ENCODE measurements at regions not wholly inside any gene's neighbourhood (a gene's known extent, or its start where the extent isn't known, plus 50 kb on each side); places are given as distances from the start of the nearest gene placed in this dataset.

- no peak for DNase-seq (ENCODE audit: extremely low spot score)
- CTCF ChIA-PET = interaction anchor here (2.0 kb wide), 1 partner anchor 13 kb away, joined by 6 read pairs; no protein-coding TSS in a partner anchor
- no peak for TF ChIP-seq SUZ12 (IDR thresholded peaks at IDR 0.05)
- POLR2A ChIA-PET = no interaction called here
Observed at GRCh38 chr1:228977307-228977706, 242.0 kb downstream of the RHOU start.

GRCh38 chr1:228977741-228978140 lies 242.5 kb downstream of the RHOU start:
- ChIA-PET CTCF (interaction anchor here (2.0 kb wide), 1 partner anchor 14 kb away, joined by 6 read pairs; no protein-coding TSS in a partner anchor), POLR2A (no interaction called here)
- no peak for DNase-seq (ENCODE audit: extremely low spot score)
- TF ChIP-seq ARNT (IDR thresholded peaks at IDR 0.05) = no peak
- TF ChIP-seq CTBP1 (IDR thresholded peaks at IDR 0.05; ENCODE audit: borderline replicate concordance) = 0 out of 2 replicates have a peak, but pooled peaks have one; percentile 6
- TF ChIP-seq FOXK2 (IDR thresholded peaks at IDR 0.05) = no peak
- TF ChIP-seq TARDBP (IDR thresholded peaks at IDR 0.05) = no peak; the same call in 1 of the 2 replicates

- ChIA-PET CTCF (interaction anchor here (0.9 to 2.0 kb wide), 2 partner anchors 9 to 15 kb away, joined by 3 to 6 read pairs; no protein-coding TSS in a partner anchor), POLR2A (no interaction called here)
- TF ChIP-seq HDGF (IDR thresholded peaks at IDR 0.05; ENCODE audit: borderline replicate concordance) = no peak
- no peak for TF ChIP-seq ARNT (IDR thresholded peaks at IDR 0.05)
- no peak for TF ChIP-seq BHLHE40 (IDR thresholded peaks at IDR 0.05; ENCODE audit: borderline replicate concordance)
- TF ChIP-seq SUZ12 (IDR thresholded peaks at IDR 0.05) = no peak
- no peak for TF ChIP-seq L3MBTL2 (conservative IDR thresholded peaks at IDR 0.05)
- no peak for TF ChIP-seq ELF4 (IDR thresholded peaks at IDR 0.05)
- no peak for TF ChIP-seq NFRKB (IDR thresholded peaks at IDR 0.05)
- no peak for TF ChIP-seq TARDBP (IDR thresholded peaks at IDR 0.05)
- TF ChIP-seq PKNOX1 (IDR thresholded peaks at IDR 0.05) = no peak
- TF ChIP-seq FOXK2 (IDR thresholded peaks at IDR 0.05) = no peak
- no peak for TF ChIP-seq SP1 (IDR thresholded peaks at IDR 0.05)
- no peak for TF ChIP-seq LEF1 (IDR thresholded peaks at IDR 0.05; ENCODE audit: borderline replicate concordance)
- no peak for DNase-seq (ENCODE audit: extremely low spot score)
Observed at GRCh38 chr1:228978484-228979324, 243.4 kb downstream of the RHOU start.

- no peak for DNase-seq (ENCODE audit: extremely low spot score)
- POLR2A ChIA-PET = no interaction called here
- CTCF ChIA-PET = interaction anchor here (0.9 to 2.0 kb wide), 2 partner anchors 9 to 16 kb away, joined by 3 to 6 read pairs; no protein-coding TSS in a partner anchor
- TF ChIP-seq BHLHE40 (IDR thresholded peaks at IDR 0.05; ENCODE audit: borderline replicate concordance) (no peak), HDGF (IDR thresholded peaks at IDR 0.05; ENCODE audit: borderline replicate concordance) (no peak), ELF4 (IDR thresholded peaks at IDR 0.05) (no peak), ZNF384 (IDR thresholded peaks at IDR 0.05) (no peak)
Observed at GRCh38 chr1:228979325-228979699, 244.0 kb downstream of the RHOU start.

GRCh38 chr1:228979774-228980173 lies 244.5 kb downstream of the RHOU start:
- DNase-seq (ENCODE audit: extremely low spot score) = no peak
- no peak for TF ChIP-seq HDGF (IDR thresholded peaks at IDR 0.05; ENCODE audit: borderline replicate concordance)
- TF ChIP-seq ZNF384 (IDR thresholded peaks at IDR 0.05) = no peak
- TF ChIP-seq NFRKB (IDR thresholded peaks at IDR 0.05) = no peak
- TF ChIP-seq SP1 (IDR thresholded peaks at IDR 0.05) = no peak
- TF ChIP-seq ELF4 (IDR thresholded peaks at IDR 0.05) = no peak
- TF ChIP-seq FOXM1 (IDR thresholded peaks at IDR 0.05; ENCODE audit: borderline replicate concordance) = no peak
- no peak for TF ChIP-seq L3MBTL2 (conservative IDR thresholded peaks at IDR 0.05)
- no peak for TF ChIP-seq FOXK2 (IDR thresholded peaks at IDR 0.05)
- no peak for TF ChIP-seq FOXA1 (IDR thresholded peaks at IDR 0.05)
- no peak for TF ChIP-seq CTBP1 (IDR thresholded peaks at IDR 0.05; ENCODE audit: borderline replicate concordance)
- TF ChIP-seq LEF1 (IDR thresholded peaks at IDR 0.05; ENCODE audit: borderline replicate concordance) = no peak
- no peak for TF ChIP-seq BHLHE40 (IDR thresholded peaks at IDR 0.05; ENCODE audit: borderline replicate concordance)
- TF ChIP-seq SUZ12 (IDR thresholded peaks at IDR 0.05) = no peak
- TF ChIP-seq PKNOX1 (IDR thresholded peaks at IDR 0.05) = no peak
- no peak for TF ChIP-seq TARDBP (IDR thresholded peaks at IDR 0.05)
- ChIA-PET POLR2A (no interaction called here), CTCF (no interaction called here)

- ChIA-PET POLR2A (no interaction called here), CTCF (no interaction called here)
- no peak for DNase-seq (ENCODE audit: extremely low spot score)
- TF ChIP-seq FOXA1 (IDR thresholded peaks at IDR 0.05) = no peak
- TF ChIP-seq L3MBTL2 (conservative IDR thresholded peaks at IDR 0.05) = no peak
- TF ChIP-seq NFRKB (IDR thresholded peaks at IDR 0.05) = no peak
- TF ChIP-seq HDGF (IDR thresholded peaks at IDR 0.05; ENCODE audit: borderline replicate concordance) = no peak
- no peak for TF ChIP-seq ARNT (IDR thresholded peaks at IDR 0.05)
- no peak for TF ChIP-seq ZNF384 (IDR thresholded peaks at IDR 0.05)
- no peak for TF ChIP-seq SUZ12 (IDR thresholded peaks at IDR 0.05)
- no peak for TF ChIP-seq FOXM1 (IDR thresholded peaks at IDR 0.05; ENCODE audit: borderline replicate concordance)
- TF ChIP-seq ELF4 (IDR thresholded peaks at IDR 0.05) = no peak
Observed at GRCh38 chr1:228980232-228980937, 245.1 kb downstream of the RHOU start.

- TF ChIP-seq SUZ12 (IDR thresholded peaks at IDR 0.05) (no peak), ZNF384 (IDR thresholded peaks at IDR 0.05) (no peak), FOXM1 (IDR thresholded peaks at IDR 0.05; ENCODE audit: borderline replicate concordance) (no peak), CTBP1 (IDR thresholded peaks at IDR 0.05; ENCODE audit: borderline replicate concordance) (no peak), PKNOX1 (IDR thresholded peaks at IDR 0.05) (no peak), ELF4 (IDR thresholded peaks at IDR 0.05) (no peak), FOXA1 (IDR thresholded peaks at IDR 0.05) (no peak), BHLHE40 (IDR thresholded peaks at IDR 0.05; ENCODE audit: borderline replicate concordance) (no peak), L3MBTL2 (conservative IDR thresholded peaks at IDR 0.05) (no peak), LEF1 (IDR thresholded peaks at IDR 0.05; ENCODE audit: borderline replicate concordance) (no peak), TARDBP (IDR thresholded peaks at IDR 0.05) (no peak)
Observed at GRCh38 chr1:228982637-228983036, 247.4 kb downstream of the RHOU start.

More at GRCh38 chr1:228982637-228983036, 247.4 kb downstream of the RHOU start:
- no peak for DNase-seq (ENCODE audit: extremely low spot score)
- ChIA-PET POLR2A (no interaction called here), CTCF (interaction anchor here (0.9 kb wide), 1 partner anchor 14 kb away, joined by 3 read pairs; no protein-coding TSS in a partner anchor)
